ENCODE measurements at regions not wholly inside any gene's neighbourhood (a gene's known extent, or its start where the extent isn't known, plus 50 kb on each side); places are given as distances from the start of the nearest gene placed in this dataset.

DNA sequence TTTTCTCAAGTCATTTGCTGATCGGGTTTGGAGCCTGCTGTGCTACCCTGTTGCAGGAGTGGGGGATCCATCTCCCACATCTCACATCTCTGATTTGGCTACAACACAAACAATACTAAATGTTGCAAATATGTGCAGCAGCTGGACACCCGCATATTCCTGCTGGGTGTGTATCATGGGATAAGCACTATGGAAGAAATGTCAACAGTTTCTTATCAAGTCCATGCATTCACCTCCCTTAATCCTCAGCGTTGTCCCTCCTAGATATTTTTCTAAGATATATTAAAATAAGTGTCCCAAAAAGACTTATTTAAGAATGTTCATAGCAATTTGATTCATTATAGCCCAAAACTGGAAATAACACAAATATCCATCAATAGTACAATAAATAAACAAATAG, 303.7 kb downstream of the TRIB2 start:
- H3K4me1 ChIP-seq (ENCODE audit: insufficient read depth, poor library complexity, severe bottlenecking): no peaks in the 10 kb centered on the region
- peaks cover 3% of the 10 kb centered on the region for H3K27me3 ChIP-seq (ENCODE audit: insufficient read depth, poor library complexity, severe bottlenecking)
- no peak overlapping the region for H3K27ac ChIP-seq (ENCODE audit: poor library complexity, severe bottlenecking)
- H3K9me3 ChIP-seq (ENCODE audit: severe bottlenecking): no peaks in the 10 kb centered on the region
- H3K4me3 ChIP-seq (ENCODE audit: severe bottlenecking): no peak overlapping the region
- TF ChIP-seq, protein P1, sequence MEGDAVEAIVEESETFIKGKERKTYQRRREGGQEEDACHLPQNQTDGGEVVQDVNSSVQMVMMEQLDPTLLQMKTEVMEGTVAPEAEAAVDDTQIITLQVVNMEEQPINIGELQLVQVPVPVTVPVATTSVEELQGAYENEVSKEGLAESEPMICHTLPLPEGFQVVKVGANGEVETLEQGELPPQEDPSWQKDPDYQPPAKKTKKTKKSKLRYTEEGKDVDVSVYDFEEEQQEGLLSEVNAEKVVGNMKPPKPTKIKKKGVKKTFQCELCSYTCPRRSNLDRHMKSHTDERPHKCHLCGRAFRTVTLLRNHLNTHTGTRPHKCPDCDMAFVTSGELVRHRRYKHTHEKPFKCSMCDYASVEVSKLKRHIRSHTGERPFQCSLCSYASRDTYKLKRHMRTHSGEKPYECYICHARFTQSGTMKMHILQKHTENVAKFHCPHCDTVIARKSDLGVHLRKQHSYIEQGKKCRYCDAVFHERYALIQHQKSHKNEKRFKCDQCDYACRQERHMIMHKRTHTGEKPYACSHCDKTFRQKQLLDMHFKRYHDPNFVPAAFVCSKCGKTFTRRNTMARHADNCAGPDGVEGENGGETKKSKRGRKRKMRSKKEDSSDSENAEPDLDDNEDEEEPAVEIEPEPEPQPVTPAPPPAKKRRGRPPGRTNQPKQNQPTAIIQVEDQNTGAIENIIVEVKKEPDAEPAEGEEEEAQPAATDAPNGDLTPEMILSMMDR (IDR thresholded peaks at IDR 0.05; ENCODE audit: poor library complexity, severe bottlenecking): no peak
- no peak for ATAC-seq (ENCODE audit: low read depth)
- H3K36me3 ChIP-seq (ENCODE audit: low read depth): no peaks in the 10 kb centered on the region
- DNase-seq (ENCODE audit: low spot score): no peak

DNA sequence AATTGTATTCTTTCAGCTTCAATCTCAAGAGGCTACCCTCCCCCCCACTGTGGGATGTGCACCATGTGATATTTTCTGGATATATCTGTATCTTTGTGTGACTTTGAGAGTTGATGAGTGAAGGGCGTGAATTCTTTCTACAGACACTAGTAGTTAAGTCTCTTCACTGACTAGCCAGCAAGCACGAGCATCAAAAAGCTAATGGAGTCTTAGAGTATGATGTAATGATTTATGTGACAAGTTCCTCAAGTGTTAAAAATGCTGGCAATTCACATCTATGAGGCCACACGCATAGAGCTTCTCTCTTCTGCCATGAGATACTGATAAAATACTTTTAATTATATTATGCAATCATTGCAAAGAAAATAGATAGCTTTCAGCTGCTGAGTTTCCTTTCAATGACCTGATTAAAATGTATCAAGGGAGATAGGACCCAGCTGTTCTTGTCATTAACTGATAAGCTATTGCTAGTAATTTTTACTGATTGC, 304.8 kb downstream of the TRIB2 start:
- Histone ChIP-seq H3K27ac (ENCODE audit: poor library complexity, severe bottlenecking) (no peak overlapping the region), H3K4me3 (ENCODE audit: severe bottlenecking) (no peak overlapping the region), H3K9me3 (ENCODE audit: severe bottlenecking) (no peaks in the 10 kb centered on the region), H3K4me1 (ENCODE audit: insufficient read depth, poor library complexity, severe bottlenecking) (no peaks in the 10 kb centered on the region), H3K36me3 (ENCODE audit: low read depth) (no peaks in the 10 kb centered on the region), H3K27me3 (ENCODE audit: insufficient read depth, poor library complexity, severe bottlenecking) (peaks cover 3% of the 10 kb centered on the region)
- DNase-seq (ENCODE audit: low spot score) (no peak), ATAC-seq (ENCODE audit: low read depth) (no peak)
- TF ChIP-seq, protein P1 (IDR thresholded peaks at IDR 0.05; ENCODE audit: poor library complexity, severe bottlenecking): no peak

DNA sequence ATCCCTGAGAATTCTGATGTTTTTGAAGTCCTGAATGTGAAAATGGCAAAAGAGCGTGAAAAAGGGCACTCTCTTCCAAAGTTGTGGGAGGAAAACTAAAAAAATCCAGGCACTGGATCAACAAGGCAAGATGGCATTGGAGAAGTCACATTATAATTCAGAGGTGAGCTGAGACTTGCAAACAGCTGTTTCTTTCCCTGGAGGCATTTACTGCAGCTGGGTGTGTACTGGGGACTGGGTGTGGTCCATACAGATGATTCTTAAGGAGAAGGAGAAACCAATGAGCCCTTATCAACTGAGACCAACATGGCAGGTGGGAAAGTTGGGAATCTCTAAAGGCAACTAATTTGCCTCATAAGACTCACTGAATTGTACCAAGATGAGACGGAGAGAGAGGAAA, 313.9 kb downstream of the TRIB2 start:
- H3K27ac ChIP-seq (ENCODE audit: poor library complexity, severe bottlenecking): no peak overlapping the region
- H3K36me3 ChIP-seq (ENCODE audit: low read depth): no peaks in the 10 kb centered on the region
- no peak overlapping the region for H3K4me3 ChIP-seq (ENCODE audit: severe bottlenecking)
- H3K9me3 ChIP-seq (ENCODE audit: severe bottlenecking): no peaks in the 10 kb centered on the region
- H3K4me1 ChIP-seq (ENCODE audit: insufficient read depth, poor library complexity, severe bottlenecking): no peaks in the 10 kb centered on the region
- DNase-seq (ENCODE audit: low spot score) (no peak), ATAC-seq (ENCODE audit: low read depth) (no peak)
- TF ChIP-seq, protein P1 (IDR thresholded peaks at IDR 0.05; ENCODE audit: poor library complexity, severe bottlenecking): no peak
- H3K27me3 ChIP-seq (ENCODE audit: insufficient read depth, poor library complexity, severe bottlenecking): no peaks in the 10 kb centered on the region

DNA sequence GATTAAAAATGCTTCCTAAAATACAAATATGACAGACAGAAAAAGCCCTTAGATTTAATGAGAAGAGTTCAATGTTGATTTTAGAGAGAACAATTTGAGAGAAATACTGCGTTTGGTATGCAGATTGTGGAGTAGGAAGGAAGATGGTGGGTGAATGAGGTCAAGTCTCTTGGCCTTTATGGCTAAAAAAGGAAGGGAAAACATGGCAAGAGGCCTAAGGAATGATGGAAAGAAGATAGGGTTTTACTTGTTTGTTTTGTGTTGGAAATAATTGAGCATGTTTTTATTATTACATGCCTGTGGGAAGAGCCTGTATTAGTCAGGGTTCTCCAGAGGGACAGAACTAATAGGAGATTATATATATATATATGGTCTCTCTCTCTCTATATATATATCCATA, 318.1 kb downstream of the TRIB2 start:
- Histone ChIP-seq H3K27me3 (ENCODE audit: insufficient read depth, poor library complexity, severe bottlenecking) (no peaks in the 10 kb centered on the region), H3K9me3 (ENCODE audit: severe bottlenecking) (no peaks in the 10 kb centered on the region), H3K4me3 (ENCODE audit: severe bottlenecking) (no peak overlapping the region), H3K36me3 (ENCODE audit: low read depth) (no peaks in the 10 kb centered on the region), H3K27ac (ENCODE audit: poor library complexity, severe bottlenecking) (no peak overlapping the region), H3K4me1 (ENCODE audit: insufficient read depth, poor library complexity, severe bottlenecking) (no peaks in the 10 kb centered on the region)
- ATAC-seq (ENCODE audit: low read depth): no peak
- TF ChIP-seq, protein P1 (IDR thresholded peaks at IDR 0.05; ENCODE audit: poor library complexity, severe bottlenecking): no peak
- DNase-seq (ENCODE audit: low spot score): no peak

DNA sequence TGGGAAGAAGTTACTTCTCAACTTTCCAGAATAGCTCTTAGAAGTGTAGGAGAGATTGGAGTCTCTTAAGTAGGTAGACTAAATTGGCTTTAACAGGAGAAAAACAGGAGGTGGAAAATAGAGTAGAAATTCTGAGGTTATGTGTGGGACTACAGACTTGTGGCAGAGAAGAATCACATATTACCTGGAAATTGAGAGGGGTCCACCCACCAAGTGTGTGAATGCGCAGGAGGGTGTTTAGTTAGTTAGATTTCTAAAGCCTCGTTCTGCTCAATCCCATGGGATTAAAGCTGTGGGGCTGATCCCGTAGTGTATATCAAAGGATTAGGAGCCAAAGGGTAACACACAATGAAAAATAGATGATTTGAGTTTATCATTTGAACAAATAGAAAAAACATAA, 319.1 kb downstream of the TRIB2 start:
- H3K36me3 ChIP-seq (ENCODE audit: low read depth): no peaks in the 10 kb centered on the region
- DNase-seq (ENCODE audit: low spot score) (no peak), ATAC-seq (ENCODE audit: low read depth) (no peak)
- no peaks in the 10 kb centered on the region for H3K27me3 ChIP-seq (ENCODE audit: insufficient read depth, poor library complexity, severe bottlenecking)
- no peak overlapping the region for H3K27ac ChIP-seq (ENCODE audit: poor library complexity, severe bottlenecking)
- TF ChIP-seq, protein P1 (IDR thresholded peaks at IDR 0.05; ENCODE audit: poor library complexity, severe bottlenecking): no peak
- no peak overlapping the region for H3K4me3 ChIP-seq (ENCODE audit: severe bottlenecking)
- H3K9me3 ChIP-seq (ENCODE audit: severe bottlenecking): no peaks in the 10 kb centered on the region
- H3K4me1 ChIP-seq (ENCODE audit: insufficient read depth, poor library complexity, severe bottlenecking): no peaks in the 10 kb centered on the region

Measured in RWPE2 (cell line).